ENCODE measurements at regions not wholly inside any gene's neighbourhood (a gene's known extent, or its start where the extent isn't known, plus 50 kb on each side); places are given as distances from the start of the nearest gene placed in this dataset.
"Not testable (repeated sequence)": the region's sequence is repeated elsewhere in the genome, so short reads cannot be mapped to it uniquely, and the experiment has no call there.

- TF ChIP-seq CTCF (IDR thresholded peaks at IDR 0.05; ENCODE audit: low read length); EZH2 (optimal IDR thresholded peaks at IDR 0.05; ENCODE audit: low read depth, low read length); EZH2phosphoT487 (IDR thresholded peaks at IDR 0.05; ENCODE audit: low read length): not testable (repeated sequence)
These were observed 74.8 kb upstream of the ATP1A1 start for GRCh38 chr1:116298213-116298579.
